ENCODE measurements at regions not wholly inside any gene's neighbourhood (a gene's known extent, or its start where the extent isn't known, plus 50 kb on each side); places are given as distances from the start of the nearest gene placed in this dataset.

- Histone ChIP-seq H3K4me2 (no peak overlapping the region), H3K9me2 (ENCODE audit: insufficient read depth) (no peaks in the 10 kb centered on the region; the same call in 1 of the 2 replicates), H3F3A (replicated peaks; ENCODE audit: low read depth) (no peaks in the 10 kb centered on the region), H3K36me3 (ENCODE audit: insufficient read depth) (no peaks in the 10 kb centered on the region), H3K4me1 (ENCODE audit: insufficient read depth) (0 out of 2 replicates have a peak, but pooled peaks cover 11% of the 10 kb centered on the region), H3K27me3 (ENCODE audit: insufficient read depth) (no peaks in the 10 kb centered on the region), H3K4me3 (no peak overlapping the region), H3K27ac (ENCODE audit: low read depth) (no peak overlapping the region), H4K20me1 (replicated peaks; ENCODE audit: insufficient read depth) (no peaks in the 10 kb centered on the region), H2AFZ (no peak overlapping the region), H3K79me2 (replicated peaks; ENCODE audit: insufficient read depth) (no peaks in the 10 kb centered on the region)
- Mint-ChIP-seq H3K27me3 (ENCODE audit: insufficient read depth, low read depth, poor library complexity) (no peaks in the 10 kb centered on the region), H3K27ac (no peak overlapping the region), H3K9me3 (peaks cover 9% of the 10 kb centered on the region; the same call in 2 of the 3 replicates), H3K4me3 (no peak overlapping the region), H3K4me1 (peaks cover 11% of the 10 kb centered on the region), H3K36me3 (ENCODE audit: low read depth) (no peaks in the 10 kb centered on the region)
- no peak for DNase-seq (ENCODE audit: low spot score)
- no peak for TF ChIP-seq ZNF331 (CRISPR knock-in tag; IDR thresholded peaks at IDR 0.05; ENCODE audit: low read depth)
- TF ChIP-seq ETS1 (IDR thresholded peaks at IDR 0.05) = no peak
- no peak for TF ChIP-seq CREB1 (CRISPR knock-in tag; IDR thresholded peaks at IDR 0.05; ENCODE audit: low read depth)
- no peak for TF ChIP-seq JUNB (IDR thresholded peaks at IDR 0.05; ENCODE audit: unreplicated experiment)
- TF ChIP-seq REST (IDR thresholded peaks at IDR 0.05; ENCODE audit: unreplicated experiment) = no peak
- no peak for TF ChIP-seq EZH2 (IDR thresholded peaks at IDR 0.05; ENCODE audit: low read depth, unreplicated experiment)
- TF ChIP-seq EZH2phosphoT487 (IDR thresholded peaks at IDR 0.05; ENCODE audit: unreplicated experiment) = no peak
- TF ChIP-seq STAT1 (IDR thresholded peaks at IDR 0.05; ENCODE audit: unreplicated experiment) = no peak
- ATAC-seq = no peak
Measured at GRCh38 chr5:2125901-2126265, 243.2 kb upstream of the IRX4 start.

- no peaks in the 10 kb centered on the region for H3K36me3 ChIP-seq (ENCODE audit: insufficient read depth)
- ATAC-seq (no peak), DNase-seq (ENCODE audit: low spot score) (no peak)
- H3K27ac ChIP-seq (ENCODE audit: low read depth) = no peak overlapping the region
- H3K4me2 ChIP-seq = no peak overlapping the region
- Mint-ChIP-seq H3K9me3 (peaks cover 9% of the 10 kb centered on the region; the same call in 2 of the 3 replicates), H3K27ac (no peak overlapping the region), H3K4me3 (no peak overlapping the region), H3K36me3 (ENCODE audit: low read depth) (no peaks in the 10 kb centered on the region), H3K27me3 (ENCODE audit: insufficient read depth, low read depth, poor library complexity) (no peaks in the 10 kb centered on the region), H3K4me1 (peaks cover 9% of the 10 kb centered on the region)
- no peak overlapping the region for H3K4me3 ChIP-seq
- no peaks in the 10 kb centered on the region for H3K79me2 ChIP-seq (replicated peaks; ENCODE audit: insufficient read depth)
- H3K4me1 ChIP-seq (ENCODE audit: insufficient read depth) = 0 out of 2 replicates have a peak, but pooled peaks cover 11% of the 10 kb centered on the region
- no peaks in the 10 kb centered on the region for H3F3A ChIP-seq (replicated peaks; ENCODE audit: low read depth)
- TF ChIP-seq POLR2AphosphoS5 (IDR thresholded peaks at IDR 0.05; ENCODE audit: low read depth) = no peak
- TF ChIP-seq CTCF (conservative IDR thresholded peaks at IDR 0.05; ENCODE audit: low read depth in 2 of 2) = no peak
- TF ChIP-seq ZNF331 (CRISPR knock-in tag; IDR thresholded peaks at IDR 0.05; ENCODE audit: low read depth) = no peak
- no peak for TF ChIP-seq ZNF114 (CRISPR knock-in tag; IDR thresholded peaks at IDR 0.05)
- no peak for TF ChIP-seq ETS1 (IDR thresholded peaks at IDR 0.05)
- no peak for TF ChIP-seq EZH2 (IDR thresholded peaks at IDR 0.05; ENCODE audit: low read depth, unreplicated experiment)
- no peak for TF ChIP-seq NANOG (IDR thresholded peaks at IDR 0.05; ENCODE audit: borderline replicate concordance)
- no peak for TF ChIP-seq STAT1 (IDR thresholded peaks at IDR 0.05; ENCODE audit: unreplicated experiment)
- no peaks in the 10 kb centered on the region for H3K27me3 ChIP-seq (ENCODE audit: insufficient read depth)
- no peaks in the 10 kb centered on the region for H4K20me1 ChIP-seq (replicated peaks; ENCODE audit: insufficient read depth)
- H2AFZ ChIP-seq = no peak overlapping the region
- H3K9me2 ChIP-seq (ENCODE audit: insufficient read depth) = no peaks in the 10 kb centered on the region; the same call in 1 of the 2 replicates
Measured at GRCh38 chr5:2125171-2125900, 242.6 kb upstream of the IRX4 start.

Measured in GM23338 (cell line).